Tibial nerve (tissue), 4 donors: ENCODE measurements at regions not wholly inside any gene's neighbourhood (a gene's known extent, or its start where the extent isn't known, plus 50 kb on each side); places are given as distances from the start of the nearest gene placed in this dataset.

Experiments used
- CTCF ChIP-seq, 5 experiments: fragments of 200-600 bp in 3 of 5; fragments of 450-650 bp in 2 of 5; sonication (generic) in 3 of 5; IDR thresholded peaks; one replicate each; pipeline ENCODE4 v1.5.1; 2016 to 2019; ENCODE audit warnings: antibody characterized with exemption in 5 of 5, mild to moderate bottlenecking in 3 of 5, moderate library complexity in 2 of 5
- EP300 ChIP-seq, 2 donors: sonication (generic); formaldehyde crosslinking; IDR thresholded peaks; one replicate each; pipeline ENCODE4 v1.6.1; 2017; ENCODE audit warnings: antibody characterized with exemption in 2 of 2, mild to moderate bottlenecking in 1 of 2
- POLR2A ChIP-seq, 2 donors: fragments of 450-650 bp; IDR thresholded peaks; one replicate each; pipeline ENCODE4 v1.6.1; 2017; ENCODE audit warnings: antibody characterized with exemption in 2 of 2, mild to moderate bottlenecking in 2 of 2, moderate library complexity in 2 of 2

- TF ChIP-seq CTCF (IDR thresholded peaks at IDR 0.05): no peak
- TF ChIP-seq EP300 (IDR thresholded peaks at IDR 0.05): no peak
- TF ChIP-seq POLR2A (IDR thresholded peaks at IDR 0.05): no peak
Measured at GRCh38 chr5:161176221-161176620, 324.2 kb upstream of the ATP10B start.
